ENCODE measurements at regions not wholly inside any gene's neighbourhood (a gene's known extent, or its start where the extent isn't known, plus 50 kb on each side); places are given as distances from the start of the nearest gene placed in this dataset.

GRCh38 chr3:459311-459670, 262.7 kb downstream of the CHL1 start:
- H3K9me3 Mint-ChIP-seq (ENCODE audit: low read depth): no peaks in the 10 kb centered on the region
- H3K36me3 Mint-ChIP-seq (ENCODE audit: low read depth): no peaks in the 10 kb centered on the region
- DNase-seq (no peak), ATAC-seq (no peak)
- no peaks in the 10 kb centered on the region for H3K4me1 Mint-ChIP-seq
- POLR2A ChIA-PET: no interaction called here
- no peaks in the 10 kb centered on the region for H3K27me3 Mint-ChIP-seq
- no peak overlapping the region for H3K27ac Mint-ChIP-seq
- H3K4me3 Mint-ChIP-seq: no peak overlapping the region
- intact Hi-C loops (cut with DNase I, micrococcal nuclease): no loop called here
- CTCF ChIA-PET: interaction anchor here (1.0 to 1.2 kb wide), 2 partner anchors 9 kb away, joined by 3 to 4 read pairs; no protein-coding TSS in a partner anchor

- no peaks in the 10 kb centered on the region for H3K27me3 Mint-ChIP-seq
- ATAC-seq (no peak), DNase-seq (no peak)
- no peaks in the 10 kb centered on the region for H3K4me1 Mint-ChIP-seq
- no peaks in the 10 kb centered on the region for H3K36me3 Mint-ChIP-seq (ENCODE audit: low read depth)
- ChIA-PET POLR2A (no interaction called here), CTCF (no interaction called here)
- H3K4me3 Mint-ChIP-seq: no peak overlapping the region
- H3K27ac Mint-ChIP-seq: no peak overlapping the region
- intact Hi-C loops (cut with DNase I, micrococcal nuclease): no loop called here
- no peaks in the 10 kb centered on the region for H3K9me3 Mint-ChIP-seq (ENCODE audit: low read depth)
Observed at GRCh38 chr3:461006-461405, 264.4 kb downstream of the CHL1 start.

- no peak for ATAC-seq
- intact Hi-C loops (cut with DNase I, micrococcal nuclease): no loop called here
- H3K36me3 Mint-ChIP-seq (ENCODE audit: low read depth): no peaks in the 10 kb centered on the region
- no peak overlapping the region for H3K27ac Mint-ChIP-seq
- no peaks in the 10 kb centered on the region for H3K9me3 Mint-ChIP-seq (ENCODE audit: low read depth)
- no peak for DNase-seq
- H3K4me3 Mint-ChIP-seq: no peak overlapping the region
- no peaks in the 10 kb centered on the region for H3K4me1 Mint-ChIP-seq
- POLR2A ChIA-PET: no interaction called here
- no peaks in the 10 kb centered on the region for H3K27me3 Mint-ChIP-seq
- CTCF ChIA-PET: no interaction called here
Observed at GRCh38 chr3:462851-463250, 266.3 kb downstream of the CHL1 start.

- Mint-ChIP-seq H3K4me3 (no peak overlapping the region), H3K36me3 (ENCODE audit: low read depth) (no peaks in the 10 kb centered on the region), H3K27ac (no peak overlapping the region), H3K9me3 (ENCODE audit: low read depth) (no peaks in the 10 kb centered on the region), H3K4me1 (no peaks in the 10 kb centered on the region), H3K27me3 (no peaks in the 10 kb centered on the region)
- ATAC-seq (no peak), DNase-seq (no peak)
- CTCF ChIA-PET: no interaction called here
- POLR2A ChIA-PET: no interaction called here
- intact Hi-C loops (cut with DNase I, micrococcal nuclease): no loop called here
Observed at GRCh38 chr3:463252-464192, 267.0 kb downstream of the CHL1 start.

- no peaks in the 10 kb centered on the region for H3K9me3 Mint-ChIP-seq (ENCODE audit: low read depth)
- CTCF ChIA-PET: no interaction called here
- intact Hi-C loops (cut with DNase I, micrococcal nuclease): no loop called here
- no peak overlapping the region for H3K4me3 Mint-ChIP-seq
- POLR2A ChIA-PET: no interaction called here
- no peak for DNase-seq
- no peaks in the 10 kb centered on the region for H3K36me3 Mint-ChIP-seq (ENCODE audit: low read depth)
- no peak overlapping the region for H3K27ac Mint-ChIP-seq
- no peak for ATAC-seq
- H3K4me1 Mint-ChIP-seq: no peaks in the 10 kb centered on the region
- no peaks in the 10 kb centered on the region for H3K27me3 Mint-ChIP-seq
Observed at GRCh38 chr3:464255-464654, 267.7 kb downstream of the CHL1 start.

- intact Hi-C loops (cut with DNase I, micrococcal nuclease): no loop called here
- no peak for DNase-seq
- peaks cover 3% of the 10 kb centered on the region for H3K9me3 Mint-ChIP-seq (ENCODE audit: low read depth)
- H3K36me3 Mint-ChIP-seq (ENCODE audit: low read depth): no peaks in the 10 kb centered on the region
- ChIA-PET CTCF (interaction anchor here (0.5 to 1.8 kb wide), 4 partner anchors 9 to 112 kb away, joined by 3 to 4 read pairs (median 3); no protein-coding TSS in a partner anchor), POLR2A (no interaction called here)
- no peaks in the 10 kb centered on the region for H3K4me1 Mint-ChIP-seq
- no peaks in the 10 kb centered on the region for H3K27me3 Mint-ChIP-seq
- ATAC-seq: no peak
- no peak overlapping the region for H3K27ac Mint-ChIP-seq
- no peak overlapping the region for H3K4me3 Mint-ChIP-seq
Observed at GRCh38 chr3:468172-468571, 271.6 kb downstream of the CHL1 start.

- ATAC-seq: no peak
- ChIA-PET POLR2A (no interaction called here), CTCF (no interaction called here)
- intact Hi-C loops (cut with DNase I, micrococcal nuclease): no loop called here
- H3K4me1 Mint-ChIP-seq: no peaks in the 10 kb centered on the region
- H3K4me3 Mint-ChIP-seq: no peak overlapping the region
- H3K9me3 Mint-ChIP-seq (ENCODE audit: low read depth): peaks cover 7% of the 10 kb centered on the region
- no peaks in the 10 kb centered on the region for H3K27me3 Mint-ChIP-seq
- no peak for DNase-seq
- H3K36me3 Mint-ChIP-seq (ENCODE audit: low read depth): peaks cover 1% of the 10 kb centered on the region
- no peak overlapping the region for H3K27ac Mint-ChIP-seq
Observed at GRCh38 chr3:473033-473800, 276.7 kb downstream of the CHL1 start.

GRCh38 chr3:474828-475227, 278.3 kb downstream of the CHL1 start:
- H3K36me3 Mint-ChIP-seq (ENCODE audit: low read depth): peaks cover 2% of the 10 kb centered on the region
- POLR2A ChIA-PET: no interaction called here
- H3K4me1 Mint-ChIP-seq: no peaks in the 10 kb centered on the region
- H3K9me3 Mint-ChIP-seq (ENCODE audit: low read depth): peaks cover 11% of the 10 kb centered on the region
- no peak overlapping the region for H3K27ac Mint-ChIP-seq
- no peaks in the 10 kb centered on the region for H3K27me3 Mint-ChIP-seq
- CTCF ChIA-PET: no interaction called here
- no peak overlapping the region for H3K4me3 Mint-ChIP-seq
- ATAC-seq (no peak), DNase-seq (no peak)
- intact Hi-C loops (cut with DNase I, micrococcal nuclease): no loop called here

- Mint-ChIP-seq H3K27me3 (no peaks in the 10 kb centered on the region), H3K4me1 (no peaks in the 10 kb centered on the region)
- no peak for ATAC-seq
Observed at GRCh38 chr3:480070-480469, 283.5 kb downstream of the CHL1 start.

GRCh38 chr3:481111-481510, 284.5 kb downstream of the CHL1 start:
- H3K4me3 Mint-ChIP-seq: no peak overlapping the region
- peaks cover 8% of the 10 kb centered on the region for H3K9me3 Mint-ChIP-seq (ENCODE audit: low read depth)
- H3K27me3 Mint-ChIP-seq: no peaks in the 10 kb centered on the region
- ChIA-PET POLR2A (no interaction called here), CTCF (no interaction called here)
- H3K36me3 Mint-ChIP-seq (ENCODE audit: low read depth): peaks cover 3% of the 10 kb centered on the region
- no peaks in the 10 kb centered on the region for H3K4me1 Mint-ChIP-seq
- no peak overlapping the region for H3K27ac Mint-ChIP-seq
- intact Hi-C loops (cut with DNase I, micrococcal nuclease): no loop called here
- DNase-seq: no peak
- ATAC-seq: no peak

More at GRCh38 chr3:480070-480469, 283.5 kb downstream of the CHL1 start:
- ChIA-PET CTCF (no interaction called here), POLR2A (no interaction called here)
- H3K9me3 Mint-ChIP-seq (ENCODE audit: low read depth): peaks cover 8% of the 10 kb centered on the region
- no peak overlapping the region for H3K4me3 Mint-ChIP-seq
- intact Hi-C loops (cut with DNase I, micrococcal nuclease): no loop called here
- DNase-seq: no peak
- H3K27ac Mint-ChIP-seq: no peak overlapping the region
- H3K36me3 Mint-ChIP-seq (ENCODE audit: low read depth): peaks cover 3% of the 10 kb centered on the region

GRCh38 chr3:481680-482079, 285.1 kb downstream of the CHL1 start:
- H3K36me3 Mint-ChIP-seq (ENCODE audit: low read depth): peaks cover 3% of the 10 kb centered on the region
- CTCF ChIA-PET: no interaction called here
- no peak overlapping the region for H3K27ac Mint-ChIP-seq
- intact Hi-C loops (cut with DNase I, micrococcal nuclease): no loop called here
- no peak for ATAC-seq
- H3K9me3 Mint-ChIP-seq (ENCODE audit: low read depth): peaks cover 5% of the 10 kb centered on the region
- H3K4me1 Mint-ChIP-seq: no peaks in the 10 kb centered on the region
- H3K4me3 Mint-ChIP-seq: no peak overlapping the region
- DNase-seq: no peak
- no peaks in the 10 kb centered on the region for H3K27me3 Mint-ChIP-seq
- POLR2A ChIA-PET: no interaction called here

GRCh38 chr3:482479-482878, 285.9 kb downstream of the CHL1 start:
- no peak overlapping the region for H3K27ac Mint-ChIP-seq
- ChIA-PET POLR2A (no interaction called here), CTCF (no interaction called here)
- H3K36me3 Mint-ChIP-seq (ENCODE audit: low read depth): peaks cover 3% of the 10 kb centered on the region
- intact Hi-C loops (cut with DNase I, micrococcal nuclease): no loop called here
- H3K4me1 Mint-ChIP-seq: no peaks in the 10 kb centered on the region
- H3K4me3 Mint-ChIP-seq: peak overlapping the region; percentile 21
- no peak for DNase-seq
- H3K27me3 Mint-ChIP-seq: no peaks in the 10 kb centered on the region
- H3K9me3 Mint-ChIP-seq (ENCODE audit: low read depth): peaks cover 5% of the 10 kb centered on the region
- no peak for ATAC-seq

Data from activated CD4-positive, alpha-beta T cell treated with anti-CD3 and anti-CD28 coated beads for 36 hours (primary cell).